HG02943 (cell line): ENCODE measurements at regions not wholly inside any gene's neighbourhood (a gene's known extent, or its start where the extent isn't known, plus 50 kb on each side); places are given as distances from the start of the nearest gene placed in this dataset.
"Not testable (repeated sequence)": the region's sequence is repeated elsewhere in the genome, so short reads cannot be mapped to it uniquely, and the experiment has no call there.

Experiments used
- ATAC-seq: cut with Tn5 transposase; IDR thresholded peaks from one replicate; pipeline ENCODE4 v1.9.1; 2021; ENCODE audit warnings: mild to moderate bottlenecking, low read depth, moderate library complexity; ENCODE audit not compliant: unreplicated experiment

GRCh38 chr20:12702312-12702711 lies 306.5 kb upstream of the SPTLC3 start:
- no peak for ATAC-seq

DNA sequence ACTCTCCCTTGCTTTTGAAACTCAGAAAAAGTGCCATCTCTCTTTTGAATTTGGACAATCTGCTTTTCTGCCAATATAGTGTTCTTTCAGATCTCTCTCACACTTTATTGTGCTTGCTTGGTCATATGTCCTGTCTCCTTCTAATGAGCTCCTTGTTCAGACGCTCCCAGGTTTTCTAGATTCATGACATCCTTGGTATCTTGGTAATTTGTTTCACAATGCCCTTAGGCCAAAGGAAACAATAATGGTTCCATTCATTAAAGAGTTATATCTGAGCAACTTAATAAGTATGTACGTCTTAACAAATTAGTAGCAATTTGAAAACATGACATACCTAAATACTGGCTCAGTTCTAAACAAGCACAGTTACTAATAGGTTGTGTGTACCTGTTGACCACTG lies 293.4 kb upstream of the SPTLC3 start:
- ATAC-seq: no peak

DNA sequence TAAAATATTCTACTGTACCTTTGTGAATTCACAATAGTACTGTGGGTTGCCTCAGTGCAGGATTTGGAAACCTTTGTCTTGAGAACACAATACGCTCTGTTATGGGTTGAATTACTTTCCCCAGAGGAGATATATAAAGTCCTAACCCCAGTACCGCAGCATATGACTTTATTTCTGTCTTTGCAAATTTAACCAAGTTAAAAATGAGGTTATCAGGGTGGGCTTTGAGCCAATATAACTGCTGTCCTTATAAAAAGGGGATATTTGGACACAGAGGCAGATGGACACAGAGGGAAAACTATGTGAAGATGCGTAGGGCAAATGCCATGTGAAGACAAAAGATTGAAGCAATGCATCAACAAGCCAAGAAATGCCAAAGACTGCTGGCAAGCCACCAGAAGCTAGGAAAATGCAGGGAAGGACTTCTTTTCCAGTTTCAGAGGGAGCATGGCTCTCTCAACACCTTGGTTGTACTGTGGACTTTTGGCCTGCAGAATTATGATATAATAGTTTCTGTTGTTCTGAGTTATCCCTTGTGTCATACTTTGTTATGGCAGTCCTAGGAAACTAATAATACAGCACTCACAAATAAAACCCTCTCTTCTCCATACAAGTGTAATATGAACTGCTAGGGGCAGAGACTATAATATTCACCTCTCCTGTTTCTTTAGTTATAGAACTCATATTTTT lies 292.6 kb upstream of the SPTLC3 start:
- no peak for ATAC-seq

- no peak for ATAC-seq
These were observed 291.7 kb upstream of the SPTLC3 start for GRCh38 chr20:12717061-12717460.

GRCh38 chr20:12718619-12719018 lies 290.2 kb upstream of the SPTLC3 start:
- ATAC-seq: no peak

- no peak for ATAC-seq
These were observed 287.1 kb upstream of the SPTLC3 start for GRCh38 chr20:12721636-12722035.

- ATAC-seq: no peak
These were observed 286.7 kb upstream of the SPTLC3 start for GRCh38 chr20:12722091-12722490.

DNA sequence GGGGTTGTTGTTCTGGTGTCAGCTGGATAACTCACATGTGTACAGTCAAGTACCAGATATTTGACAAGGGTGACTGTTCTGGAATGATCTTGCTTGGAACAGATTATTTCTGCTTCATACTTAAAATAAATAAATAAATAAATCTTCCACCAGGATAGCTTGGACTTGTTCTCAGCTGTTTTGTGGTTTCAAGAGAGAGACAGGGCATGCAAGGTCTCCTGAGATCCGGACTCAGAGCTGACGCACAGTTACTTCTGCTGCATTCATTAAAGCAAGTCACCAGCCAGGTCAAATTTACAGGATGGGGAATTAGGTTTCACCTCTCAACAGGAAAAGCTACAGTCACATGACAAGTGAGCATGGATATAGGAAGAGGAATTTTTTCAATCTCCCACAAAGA lies 285.0 kb upstream of the SPTLC3 start:
- no peak for ATAC-seq

DNA sequence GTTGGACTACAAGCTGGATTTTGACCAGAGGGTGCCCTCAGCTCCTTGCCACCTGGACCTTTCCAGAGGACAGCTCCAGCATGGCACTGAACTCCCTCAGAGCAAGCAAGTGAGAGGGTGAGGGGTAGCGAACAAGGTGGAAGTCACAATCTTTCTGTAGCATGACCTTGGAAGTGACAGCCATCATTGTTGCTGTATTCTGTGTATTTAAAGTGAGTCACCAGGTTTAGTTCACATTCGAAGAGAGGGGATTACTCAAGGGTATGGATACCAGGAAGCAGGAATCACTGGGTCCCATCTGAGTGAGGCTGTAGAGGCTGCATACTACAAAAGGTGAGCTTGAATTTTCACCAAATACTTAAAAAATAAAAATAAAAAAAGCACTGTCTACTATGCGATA lies 280.0 kb upstream of the SPTLC3 start:
- ATAC-seq: no peak

DNA sequence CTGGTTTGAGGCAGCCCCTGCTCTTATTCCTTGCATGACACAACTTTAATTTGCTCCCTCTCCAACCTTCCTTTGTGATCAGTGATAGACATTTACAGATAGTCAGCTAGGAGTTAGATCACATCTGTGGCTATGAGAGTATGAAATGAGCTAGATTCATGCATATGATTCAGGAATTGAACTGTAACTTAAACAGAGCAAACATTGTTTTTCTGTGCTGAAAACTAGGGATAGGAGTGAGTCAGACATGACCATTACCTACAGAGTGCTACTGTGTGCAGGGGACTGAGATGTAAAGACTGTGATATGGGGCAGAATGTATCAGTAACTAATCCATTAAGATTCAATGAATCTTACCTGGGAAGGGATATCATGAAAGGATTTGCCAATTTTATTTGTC lies 279.4 kb upstream of the SPTLC3 start:
- ATAC-seq: no peak

DNA sequence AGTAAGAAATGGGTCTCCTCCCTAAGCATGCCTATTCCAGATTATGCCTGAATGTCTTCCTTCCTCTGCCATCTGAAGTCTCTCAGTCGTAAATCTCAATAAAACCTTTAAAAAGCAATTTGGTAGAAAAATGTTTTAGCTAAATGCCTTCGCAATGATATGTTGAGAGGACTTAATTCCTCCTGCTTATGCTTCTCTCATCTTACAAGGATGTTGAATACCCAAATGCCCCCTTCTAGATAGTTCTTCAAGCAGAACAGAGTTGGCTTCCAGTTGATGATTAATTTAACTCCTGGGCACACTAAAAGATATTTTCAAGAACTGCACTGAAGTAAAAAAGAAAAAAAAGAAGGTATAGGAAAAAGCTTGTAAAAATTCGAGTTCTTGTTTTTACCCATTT lies 275.0 kb upstream of the SPTLC3 start:
- ATAC-seq: no peak

DNA sequence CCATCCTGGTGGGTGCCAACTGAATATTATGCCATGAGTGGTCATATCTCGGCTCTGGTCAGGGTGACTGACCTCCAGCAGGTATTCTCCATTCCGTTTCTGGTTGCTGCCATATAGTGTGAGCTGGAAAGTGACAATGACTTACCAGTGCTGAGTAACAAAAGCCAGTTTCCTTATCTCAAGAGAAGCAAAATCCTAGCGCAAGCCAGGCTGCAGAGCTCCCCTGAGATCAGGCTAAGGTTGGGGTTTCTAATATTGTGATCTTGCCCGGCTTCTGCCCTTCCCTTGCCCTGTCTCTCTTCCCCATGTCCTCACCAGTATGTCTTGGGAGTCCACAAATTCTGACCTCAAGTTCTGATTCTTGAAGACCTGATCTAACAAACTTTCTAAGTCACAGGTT lies 271.3 kb upstream of the SPTLC3 start:
- no peak for ATAC-seq

- ATAC-seq: no peak
These were observed 270.9 kb upstream of the SPTLC3 start for GRCh38 chr20:12737900-12738299.

GRCh38 chr20:12740647-12741046 lies 268.1 kb upstream of the SPTLC3 start:
- no peak for ATAC-seq

GRCh38 chr20:12744037-12744436 lies 264.7 kb upstream of the SPTLC3 start:
- ATAC-seq: no peak

DNA sequence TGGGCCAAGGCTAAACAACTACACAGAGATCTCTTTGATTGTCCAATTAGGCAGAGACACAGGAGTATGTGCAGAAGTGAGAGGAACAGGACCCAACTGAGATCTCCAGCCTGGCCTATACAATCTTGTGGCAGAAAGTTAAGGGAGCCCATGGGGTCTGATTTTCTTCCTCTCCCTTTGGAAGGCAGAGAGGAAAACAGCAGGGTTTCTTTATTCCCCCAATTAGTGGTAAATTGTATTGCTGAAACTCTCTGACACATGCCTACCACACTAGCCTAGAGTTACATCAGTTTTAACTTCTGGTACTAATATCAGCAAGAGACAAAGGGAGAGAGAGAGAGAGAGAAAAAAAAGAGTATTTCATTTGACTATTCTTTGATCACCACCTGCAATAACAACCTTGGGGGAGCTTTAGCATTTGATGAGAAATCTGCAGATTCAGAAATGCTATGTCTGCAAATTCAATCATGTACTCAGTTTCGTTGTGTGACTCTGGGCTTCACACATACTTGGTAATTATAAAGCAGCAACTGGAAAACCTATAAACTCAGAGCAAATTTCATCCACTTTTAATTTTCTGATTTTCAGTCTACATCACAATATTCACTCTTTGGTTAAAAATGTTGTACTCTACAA lies 260.3 kb upstream of the SPTLC3 start:
- ATAC-seq: no peak

DNA sequence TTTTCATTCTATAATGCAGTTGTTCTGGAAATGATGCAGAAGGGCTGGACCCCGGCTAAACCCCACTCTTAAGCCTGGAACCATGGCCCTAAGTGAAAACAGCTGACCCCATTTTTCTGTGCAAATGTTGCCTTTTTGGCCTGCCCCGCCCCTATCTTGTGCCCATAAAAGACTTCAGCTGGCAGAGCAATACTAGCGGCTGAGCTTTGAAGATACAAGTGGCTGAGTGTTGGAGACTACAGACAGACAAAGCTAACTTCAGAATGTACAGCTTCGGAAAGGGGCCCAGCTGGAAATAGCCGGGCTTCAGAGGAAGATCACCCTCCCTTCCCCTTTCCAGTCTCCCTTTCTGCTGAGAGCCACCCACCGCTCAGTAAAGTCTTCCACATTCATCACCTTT lies 258.6 kb upstream of the SPTLC3 start:
- ATAC-seq: no peak

DNA sequence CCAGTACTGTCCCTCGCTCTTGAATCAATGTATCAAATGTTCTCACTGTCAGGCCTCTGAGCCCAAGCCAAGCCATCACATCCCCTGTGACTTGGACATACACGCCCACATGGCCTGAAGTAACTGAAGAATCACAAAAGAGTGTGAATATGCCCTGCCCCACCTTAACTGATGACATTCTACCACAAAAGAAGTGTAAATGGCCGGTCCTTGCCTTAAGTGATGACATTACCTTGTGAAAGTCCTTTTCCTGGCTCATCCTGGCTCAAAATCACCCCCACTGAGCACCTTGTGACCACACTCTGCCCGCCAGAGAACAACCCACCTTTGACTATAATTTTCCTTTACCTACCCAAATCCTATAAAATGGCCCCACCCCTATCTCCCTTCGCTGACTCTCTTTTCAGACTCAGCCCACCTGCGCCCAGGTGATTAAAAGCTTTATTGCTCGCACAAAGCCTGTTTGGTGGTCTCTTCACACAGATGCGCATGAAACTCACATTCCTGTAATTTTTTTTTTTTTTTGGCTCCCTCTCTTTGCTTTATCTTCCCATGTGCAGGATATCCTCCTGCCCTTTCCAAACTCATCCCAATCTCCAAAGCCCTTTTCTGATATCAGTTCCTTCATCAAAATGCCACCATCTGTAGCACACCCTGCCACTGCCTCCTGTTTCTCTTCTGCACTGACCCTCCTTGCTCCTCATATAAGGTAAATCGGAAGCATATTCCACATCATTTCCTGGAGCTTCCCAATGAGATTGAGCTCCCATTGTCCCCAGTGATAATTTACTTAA lies 255.7 kb upstream of the SPTLC3 start:
- ATAC-seq: not testable (repeated sequence)

GRCh38 chr20:12753742-12754141 lies 255.0 kb upstream of the SPTLC3 start:
- not testable (repeated sequence) for ATAC-seq

DNA sequence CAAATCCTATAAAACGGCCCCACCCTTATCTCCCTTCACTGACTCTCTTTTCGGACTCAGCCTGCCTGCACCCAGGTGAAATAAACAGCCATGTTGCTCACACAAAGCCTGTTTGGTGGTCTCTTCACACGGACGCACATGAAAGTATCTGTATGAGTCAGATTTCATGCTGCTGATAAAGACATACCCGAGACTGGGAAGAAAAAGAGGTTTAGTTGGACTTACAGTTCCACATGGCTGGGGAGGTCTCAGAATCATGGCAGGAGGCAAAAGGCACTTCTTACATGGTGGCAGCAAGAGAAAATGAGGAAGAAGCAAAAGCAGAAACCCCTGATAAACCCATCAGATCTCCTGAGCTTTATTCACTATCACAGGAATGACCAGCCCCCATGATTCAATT lies 249.3 kb upstream of the SPTLC3 start:
- ATAC-seq: not testable (repeated sequence)

- ATAC-seq: no peak
These were observed 246.0 kb upstream of the SPTLC3 start for GRCh38 chr20:12762725-12763124.

DNA sequence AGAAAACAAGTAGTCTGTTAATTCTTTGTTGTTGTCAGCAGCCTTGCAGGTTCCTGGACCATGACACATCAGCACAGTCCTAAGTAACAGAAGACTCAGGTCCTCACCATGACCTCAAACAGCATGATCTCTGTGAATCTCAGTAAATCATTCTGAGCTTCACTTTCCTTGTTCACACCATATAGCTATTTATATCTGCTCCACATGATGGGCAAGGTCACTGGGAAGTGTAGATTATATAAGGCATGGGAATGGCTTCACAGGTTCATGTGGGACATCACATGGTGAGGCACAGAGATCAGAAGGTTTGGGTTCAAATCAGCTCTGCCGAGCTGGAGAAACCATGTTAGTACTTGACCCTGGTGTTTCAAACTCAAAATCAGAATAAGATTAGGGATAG lies 245.4 kb upstream of the SPTLC3 start:
- ATAC-seq: no peak
